ENCODE measurements at regions not wholly inside any gene's neighbourhood (a gene's known extent, or its start where the extent isn't known, plus 50 kb on each side); places are given as distances from the start of the nearest gene placed in this dataset.

GRCh38 chr14:30252151-30252550 is 306.8 kb upstream of the G2E3 start:
- TF ChIP-seq CTCF (IDR thresholded peaks at IDR 0.05) (no peak), POLR2A (IDR thresholded peaks at IDR 0.05) (no peak)
